ENCODE measurements at regions not wholly inside any gene's neighbourhood (a gene's known extent, or its start where the extent isn't known, plus 50 kb on each side); places are given as distances from the start of the nearest gene placed in this dataset.

DNA sequence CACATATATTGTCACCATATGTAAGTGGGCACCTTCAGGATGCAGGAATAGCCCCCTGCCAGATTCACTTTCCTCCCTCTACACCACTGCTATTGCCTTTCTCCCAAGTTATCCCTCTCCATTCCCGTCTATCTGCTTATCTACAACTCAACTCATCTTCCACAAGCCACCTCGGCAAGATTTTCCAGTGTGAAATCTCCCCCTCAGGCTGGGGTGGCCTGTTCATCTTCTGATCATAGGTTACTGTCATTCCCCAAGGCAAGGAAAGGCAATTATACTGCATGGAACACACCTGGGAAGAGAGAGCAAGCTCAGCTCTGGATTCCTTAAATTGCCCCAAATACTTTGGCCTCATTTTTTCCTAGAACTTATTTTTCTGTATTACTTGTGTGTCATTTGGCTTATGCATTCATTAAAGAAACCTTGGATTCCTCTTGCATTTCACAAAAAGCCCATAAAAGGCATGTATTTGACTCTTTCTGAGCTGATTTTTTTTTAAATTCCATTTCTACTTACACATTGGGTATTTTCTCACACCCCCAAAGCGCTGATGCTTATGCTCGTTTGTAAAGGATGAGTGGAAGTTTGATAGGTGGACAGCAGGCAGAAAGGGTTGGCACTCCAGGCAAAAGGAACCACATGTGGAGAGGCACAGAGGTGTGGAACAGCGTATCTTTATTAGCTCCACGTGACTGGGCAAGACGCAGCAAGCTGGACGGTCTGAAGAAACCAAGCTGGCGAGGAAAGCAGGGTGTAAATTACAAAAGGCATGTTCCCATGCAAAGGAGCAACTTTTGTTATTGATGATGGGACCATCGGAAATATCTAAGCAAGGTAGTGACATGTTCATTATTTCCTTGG is 169.7 kb upstream of the RAB4A start:
- DNase-seq (no peak), ATAC-seq (no peak)
- intact Hi-C loops (cut with micrococcal nuclease): no loop called here

DNA sequence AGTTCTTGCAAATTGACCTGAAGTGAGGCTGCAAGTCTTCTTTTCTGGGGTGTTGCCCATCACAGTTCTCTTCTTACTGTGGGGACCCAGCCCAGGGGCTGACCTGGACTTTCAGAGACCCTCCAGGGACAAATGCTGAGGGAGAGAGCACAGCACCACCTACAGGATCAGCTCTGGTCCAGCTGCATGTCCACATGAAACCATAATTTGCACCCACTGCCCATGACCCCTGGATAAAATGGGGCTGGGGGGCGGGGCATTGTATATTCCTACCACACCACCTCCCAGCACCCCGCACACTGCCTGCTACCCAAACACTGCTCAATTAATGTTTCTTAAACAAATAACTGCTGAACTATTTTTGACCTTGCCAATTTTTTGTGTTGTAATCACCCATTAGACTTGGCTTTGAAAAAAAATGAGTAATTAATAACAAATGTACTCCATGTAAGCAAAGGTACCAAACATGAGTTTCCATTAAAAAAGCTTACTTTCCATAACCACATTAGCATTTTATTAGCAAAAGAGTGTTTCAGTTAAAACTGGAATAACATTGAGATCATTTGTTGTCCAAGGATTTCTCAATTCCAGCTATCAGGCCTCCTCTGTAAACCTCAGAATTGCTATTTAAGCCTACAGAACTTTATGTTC is 168.0 kb upstream of the RAB4A start:
- DNase-seq (no peak), ATAC-seq (no peak)
- intact Hi-C loops (cut with micrococcal nuclease): no loop called here

DNA sequence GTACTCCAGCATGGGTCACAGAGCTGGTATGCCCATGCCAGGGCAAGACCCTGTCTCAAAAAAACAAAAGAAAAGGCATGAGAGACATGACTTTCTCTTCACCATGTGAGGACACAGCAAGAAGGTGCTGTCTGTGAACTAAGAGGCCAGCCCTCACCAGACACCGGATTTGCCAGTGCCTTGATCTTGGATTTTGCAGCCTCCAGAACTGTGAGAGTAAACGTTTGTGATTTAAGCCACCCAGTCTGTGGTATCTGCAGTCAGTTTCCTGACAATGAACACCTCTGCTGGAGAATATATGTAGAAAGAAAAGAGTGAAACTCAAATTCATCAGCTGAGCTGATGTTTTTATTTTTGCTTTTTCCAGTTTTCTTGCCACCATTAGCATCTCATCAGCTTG is 166.3 kb upstream of the RAB4A start:
- intact Hi-C loops (cut with micrococcal nuclease): no loop called here
- ATAC-seq (no peak), DNase-seq (no peak)

DNA sequence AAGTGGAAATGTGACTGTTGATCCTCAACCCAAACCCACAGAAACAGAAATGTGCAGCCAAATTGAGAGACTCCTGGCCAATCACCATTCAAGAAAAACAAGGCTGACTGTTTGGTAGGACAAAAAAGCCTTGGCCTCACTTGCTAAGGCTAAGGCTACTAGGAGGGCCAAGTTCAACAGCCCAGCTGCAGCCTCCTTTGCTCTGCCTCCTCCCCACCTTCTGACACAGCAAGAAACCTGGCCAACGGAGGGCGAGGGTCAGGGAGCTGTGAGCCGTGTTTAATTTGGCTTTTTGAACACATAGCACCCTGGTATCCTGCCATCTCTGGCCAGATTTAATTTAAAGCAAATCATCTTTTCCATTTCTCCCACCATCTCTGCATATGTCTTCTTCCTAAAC is 165.8 kb upstream of the RAB4A start:
- DNase-seq: no peak
- ATAC-seq: no peak
- intact Hi-C loops (cut with micrococcal nuclease): no loop called here

DNA sequence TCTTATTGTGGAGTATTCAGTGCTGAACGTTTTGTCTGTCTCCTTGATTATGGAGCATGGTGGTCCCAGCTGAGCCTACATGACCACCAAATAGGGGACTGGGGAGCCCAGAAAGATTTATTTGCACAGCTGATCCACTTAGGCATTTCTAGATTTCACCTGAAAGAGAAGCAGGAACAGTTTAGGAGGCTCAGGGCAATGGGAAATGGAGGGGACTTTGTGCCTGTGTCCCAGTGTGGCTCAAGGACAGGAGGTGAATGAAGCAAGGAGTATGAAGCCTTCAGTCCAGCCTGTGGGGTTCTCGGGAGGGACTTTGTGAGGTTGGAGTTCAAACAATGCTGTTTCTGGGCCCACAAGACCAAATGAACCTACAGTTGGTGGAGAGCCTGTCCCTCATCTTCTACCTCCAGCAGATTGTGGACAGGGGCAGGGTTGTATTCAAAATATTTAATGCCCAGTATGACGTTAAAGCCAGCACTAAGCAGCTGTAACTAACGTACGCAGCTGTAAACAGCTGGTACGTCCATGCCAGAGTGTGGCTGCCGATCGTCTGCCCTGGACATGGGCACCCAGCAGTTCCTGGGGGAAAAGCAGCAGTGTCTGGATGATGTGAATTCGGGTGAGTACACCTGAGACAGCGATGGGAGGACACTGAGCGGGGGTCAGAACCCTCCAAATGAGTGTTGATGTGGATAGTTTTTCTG is 164.9 kb upstream of the RAB4A start:
- no peak for DNase-seq
- ATAC-seq: no peak
- intact Hi-C loops (cut with micrococcal nuclease): no loop called here

DNA sequence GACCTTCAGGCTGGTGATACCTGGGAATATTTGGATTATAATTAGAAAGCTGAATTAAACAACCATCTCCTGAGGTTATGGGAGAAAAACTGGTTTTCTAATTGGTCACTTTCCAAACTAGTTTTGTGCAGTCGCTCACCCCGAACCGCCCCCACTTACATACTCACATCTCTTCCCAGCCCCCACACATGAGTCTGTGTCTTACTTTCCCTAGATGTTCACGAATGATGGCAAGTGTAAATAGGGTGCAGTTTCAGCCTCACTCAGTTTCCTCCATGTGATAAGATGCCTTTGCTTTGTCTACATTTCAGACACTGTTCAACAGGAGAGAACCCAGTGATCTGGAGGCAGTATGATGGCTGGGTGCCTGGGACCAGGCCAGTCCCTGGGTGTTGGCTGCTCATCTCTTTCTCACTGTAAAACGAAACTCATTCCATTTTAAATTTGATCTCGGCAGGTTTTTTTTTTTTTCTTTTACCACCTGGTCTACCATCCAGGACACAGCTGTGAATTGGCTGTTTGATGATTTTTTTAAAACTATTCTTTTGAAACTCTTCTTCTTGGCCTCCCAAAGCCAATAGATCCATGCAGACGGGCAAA is 164.3 kb upstream of the RAB4A start:
- no peak for ATAC-seq
- intact Hi-C loops (cut with micrococcal nuclease): no loop called here
- no peak for DNase-seq

DNA sequence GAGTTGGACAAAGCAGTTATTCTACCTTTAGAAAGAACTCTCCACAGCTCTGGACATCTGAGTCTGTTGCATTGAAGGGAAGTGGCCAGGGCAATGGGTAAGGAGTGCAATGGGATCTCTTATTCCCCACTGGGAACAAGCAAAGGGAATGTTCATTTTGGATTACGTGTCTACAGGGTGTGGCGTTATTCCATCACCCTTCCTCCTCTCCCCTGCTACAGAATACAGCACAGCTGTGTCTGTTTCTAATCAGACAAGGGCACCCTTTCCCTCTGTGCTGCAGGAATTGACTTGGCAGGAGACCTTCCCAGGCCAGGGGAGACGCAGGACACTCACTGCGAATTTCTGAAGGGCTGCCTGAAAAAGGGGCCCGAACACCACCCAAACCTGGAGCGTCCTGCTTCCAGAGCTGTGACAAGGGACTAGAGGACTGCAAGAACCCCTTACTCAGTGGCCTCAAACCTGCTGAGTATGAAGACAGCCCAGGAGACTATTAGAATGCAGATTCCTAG is 163.6 kb upstream of the RAB4A start:
- DNase-seq: no peak
- peak; percentile 41 for ATAC-seq
- intact Hi-C loops (cut with micrococcal nuclease): no loop called here

- ATAC-seq: no peak
- DNase-seq: no peak
- intact Hi-C loops (cut with micrococcal nuclease): no loop called here
Measured at GRCh38 chr1:229107972-229108371, 162.9 kb upstream of the RAB4A start.

GRCh38 chr1:229108598-229109201 is 162.2 kb upstream of the RAB4A start:
- intact Hi-C loops (cut with micrococcal nuclease): no loop called here
- DNase-seq: no peak
- peak; percentile 59 for ATAC-seq

DNA sequence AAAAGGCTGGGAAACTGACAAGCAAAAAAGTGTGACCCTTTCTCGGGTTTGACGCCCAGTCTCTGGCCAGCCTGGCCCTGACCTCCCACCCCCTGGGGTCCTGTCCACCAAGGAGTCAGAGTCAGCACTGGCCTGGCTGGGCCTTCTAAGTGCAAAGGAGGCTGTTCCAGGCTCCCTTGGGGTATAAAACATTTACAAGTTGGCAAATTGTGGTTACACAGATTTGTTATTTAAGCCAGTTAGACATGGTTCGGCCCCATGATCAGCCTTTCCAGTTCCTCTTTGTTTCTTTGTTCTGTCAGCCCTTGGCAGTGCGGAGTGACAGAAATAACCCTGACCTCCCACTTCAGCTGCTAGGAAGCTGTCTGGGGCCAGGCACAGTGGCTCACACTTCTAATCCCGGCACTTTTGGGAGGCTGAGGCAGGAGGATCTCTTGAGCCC is 161.6 kb upstream of the RAB4A start:
- ATAC-seq (peak; percentile 83), DNase-seq (no peak)
- intact Hi-C loops (cut with micrococcal nuclease): no loop called here

DNA sequence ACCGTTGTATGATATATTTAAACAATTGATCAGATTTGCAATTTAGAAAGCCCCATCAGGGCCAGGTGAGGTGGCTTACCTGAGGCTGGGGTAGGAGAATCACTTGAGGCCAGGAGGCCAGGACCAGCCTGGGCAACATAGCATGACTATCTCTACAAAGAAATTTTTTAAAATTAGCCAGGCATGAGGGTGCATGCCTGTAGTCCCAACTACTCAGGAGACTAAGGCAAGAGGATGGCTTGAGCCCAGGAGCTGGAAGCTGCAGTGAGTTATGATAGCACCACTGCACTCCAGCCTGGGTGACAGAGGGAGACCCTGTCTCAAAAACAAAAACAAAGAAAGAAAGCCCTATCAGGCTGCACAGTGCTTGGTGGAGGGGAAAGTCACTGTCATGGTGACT is 159.9 kb upstream of the RAB4A start:
- intact Hi-C loops (cut with micrococcal nuclease): no loop called here
- DNase-seq (no peak), ATAC-seq (no peak)

DNA sequence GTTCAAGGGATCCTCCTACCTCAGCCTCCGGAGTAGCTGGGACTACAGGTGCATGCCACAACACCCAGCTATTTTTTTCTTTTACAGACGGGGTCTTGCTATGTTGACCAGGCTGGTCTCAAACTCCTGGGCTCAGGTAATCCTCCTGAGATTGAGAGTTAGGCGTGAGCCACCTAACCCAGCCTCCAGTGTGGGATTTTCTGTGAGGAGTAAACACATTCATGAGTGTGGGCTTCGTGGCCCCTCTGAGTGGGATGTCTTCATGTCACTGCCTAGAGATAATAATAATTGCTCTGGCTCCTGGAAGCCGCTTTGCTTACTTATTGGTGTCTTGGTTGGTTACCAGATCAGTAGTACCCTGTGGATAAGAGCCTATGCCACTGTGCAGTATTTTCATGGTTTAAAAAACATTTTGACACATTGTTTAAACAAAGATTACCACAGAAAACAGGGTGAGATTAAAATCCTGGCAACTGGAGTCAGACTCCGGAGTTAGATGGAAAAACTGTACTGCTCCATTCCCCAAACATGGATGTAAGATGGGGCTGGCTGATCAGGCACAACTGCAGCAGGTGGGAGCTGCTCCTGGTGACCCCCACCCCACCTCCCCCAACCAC is 159.1 kb upstream of the RAB4A start:
- intact Hi-C loops (cut with micrococcal nuclease): no loop called here
- DNase-seq (no peak), ATAC-seq (no peak)

DNA sequence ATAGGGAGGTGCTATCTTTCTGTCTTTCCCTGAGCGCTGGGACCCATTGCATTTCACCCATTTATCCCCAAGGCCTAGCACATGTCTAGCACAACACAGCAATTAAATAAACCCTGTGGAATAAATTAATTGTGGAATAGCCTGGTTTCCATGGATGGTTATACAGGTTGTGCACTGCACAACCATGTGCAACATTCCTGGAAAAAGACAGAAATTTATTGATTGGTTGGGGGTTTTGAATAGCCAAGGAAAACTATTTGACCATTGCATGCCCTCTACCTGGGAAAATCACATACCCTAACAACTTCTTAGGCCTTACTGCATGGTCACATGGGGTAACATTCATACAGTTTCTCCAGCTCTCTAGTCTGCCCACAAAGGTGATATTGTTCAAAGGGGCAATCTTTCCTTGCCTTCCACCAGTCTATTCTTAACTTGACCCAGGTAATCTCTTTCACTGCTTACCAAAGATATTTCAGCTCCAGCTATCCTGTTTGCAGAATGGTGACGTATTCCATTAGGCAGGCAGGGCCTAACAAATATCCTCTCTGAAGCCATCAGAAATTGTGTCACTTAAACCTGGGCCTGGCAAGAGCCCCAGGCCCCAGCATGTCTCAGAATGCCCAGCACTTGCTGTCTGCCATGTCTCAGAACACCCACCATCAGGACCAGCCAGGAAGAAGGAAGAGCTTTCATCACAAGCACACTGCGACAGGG is 157.9 kb upstream of the RAB4A start:
- ATAC-seq: no peak
- intact Hi-C loops (cut with micrococcal nuclease): no loop called here
- no peak for DNase-seq

DNA sequence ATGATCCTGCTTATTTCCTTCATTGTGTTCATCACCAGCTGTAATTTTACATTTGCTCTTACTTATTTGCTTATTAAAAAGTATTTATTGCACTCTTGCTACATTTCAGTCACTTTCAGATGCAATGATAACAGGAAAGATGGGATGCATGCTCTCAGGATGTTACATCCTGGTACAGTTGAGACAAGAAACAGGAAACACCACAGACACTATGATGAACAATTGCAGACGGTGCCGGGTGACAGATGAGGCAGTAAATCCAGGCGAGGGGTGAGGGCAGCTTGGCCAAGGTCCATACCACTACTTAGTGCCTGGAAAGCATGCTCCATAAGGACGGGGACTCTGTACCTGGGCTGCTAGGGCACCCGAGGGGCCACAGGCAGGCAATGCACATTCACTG is 156.6 kb upstream of the RAB4A start:
- intact Hi-C loops (cut with micrococcal nuclease): no loop called here
- no peak for ATAC-seq
- no peak for DNase-seq

DNA sequence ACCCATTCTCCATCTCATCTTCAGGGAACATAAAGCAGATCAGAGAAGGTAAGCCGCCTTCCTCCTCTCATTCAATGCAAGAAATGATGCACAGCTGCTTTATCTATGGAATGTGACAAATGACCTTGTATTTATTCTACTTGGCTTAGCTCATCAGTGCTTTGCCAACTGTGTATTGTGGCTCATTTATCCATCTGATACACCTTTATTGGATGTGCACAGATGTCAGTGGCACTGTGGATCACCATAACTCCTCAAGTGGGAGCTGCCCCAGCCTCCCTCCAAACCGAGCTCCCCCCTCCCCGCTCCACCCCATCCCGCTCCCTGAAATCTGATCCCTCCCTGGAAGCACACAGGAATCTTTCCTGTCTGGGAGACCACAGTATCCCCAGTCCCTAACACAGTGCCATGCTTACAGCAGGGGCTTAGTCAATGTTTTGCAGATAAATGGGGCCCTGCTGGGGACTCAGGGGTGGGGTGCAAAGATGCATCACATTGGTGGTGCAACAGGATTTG is 156.0 kb upstream of the RAB4A start:
- DNase-seq (no peak), ATAC-seq (no peak)
- intact Hi-C loops (cut with micrococcal nuclease): no loop called here

GRCh38 chr1:229116114-229116513 is 154.8 kb upstream of the RAB4A start:
- ATAC-seq (no peak), DNase-seq (no peak)
- intact Hi-C loops (cut with micrococcal nuclease): no loop called here

DNA sequence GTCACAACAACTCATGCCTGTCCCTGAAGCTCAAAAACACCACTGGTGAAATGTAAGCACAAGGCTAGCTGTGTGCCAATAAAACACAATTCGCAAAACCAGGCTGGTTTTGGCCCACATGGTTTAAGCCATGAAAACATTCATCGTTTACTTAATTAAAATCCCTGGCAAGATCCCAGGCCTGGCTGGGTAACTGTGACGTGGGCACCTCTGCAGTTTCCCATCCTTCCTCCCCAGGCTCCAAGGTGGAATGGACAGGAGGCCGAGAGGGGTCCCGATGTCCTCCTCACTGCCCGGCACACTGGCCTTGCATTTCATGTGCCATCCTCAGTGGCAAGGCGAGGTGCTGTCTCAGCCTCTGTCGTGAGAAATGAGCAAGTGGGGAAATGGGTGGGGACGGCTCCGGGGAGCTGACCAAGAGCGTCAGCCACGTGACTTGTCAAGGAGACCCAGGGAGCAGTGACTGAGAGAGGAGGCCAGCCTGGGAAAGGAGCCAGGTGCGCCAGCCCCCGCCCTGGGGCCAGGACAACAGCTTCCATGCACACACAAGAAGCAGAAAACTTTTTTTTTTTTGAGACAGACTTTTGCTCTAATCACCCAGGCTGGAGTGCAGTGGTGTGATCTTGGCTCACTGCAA is 153.1 kb upstream of the RAB4A start:
- intact Hi-C loops (cut with micrococcal nuclease): no loop called here
- DNase-seq: peak; percentile 67
- peak; percentile 83 for ATAC-seq
